ENCODE measurements at regions not wholly inside any gene's neighbourhood (a gene's known extent, or its start where the extent isn't known, plus 50 kb on each side); places are given as distances from the start of the nearest gene placed in this dataset.
"Not testable (repeated sequence)": the region's sequence is repeated elsewhere in the genome, so short reads cannot be mapped to it uniquely, and the experiment has no call there.

DNA sequence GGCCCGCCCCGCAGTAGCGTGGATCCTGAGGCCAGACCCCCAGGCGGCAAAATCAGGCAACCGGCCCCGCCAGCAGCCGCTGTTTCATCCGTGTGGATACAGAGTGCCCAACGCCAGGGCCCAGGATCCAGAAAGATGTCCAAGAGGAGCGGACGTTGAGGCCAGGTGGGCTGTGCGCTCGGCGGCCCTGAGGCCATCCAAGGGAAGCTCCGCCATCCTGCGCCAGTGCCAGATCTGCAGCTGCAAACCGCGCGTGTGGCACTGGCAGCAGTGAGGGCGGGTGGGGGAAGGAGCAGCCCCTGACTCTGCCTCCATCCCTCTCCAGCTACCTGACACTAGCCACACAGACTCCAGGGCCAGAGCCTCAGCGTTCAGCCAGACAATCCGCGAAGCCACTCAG is 668.2 kb downstream of the SPATA31A6 start:
- TF ChIP-seq POLR2A (IDR thresholded peaks at IDR 0.05), result not testable (repeated sequence)
- TF ChIP-seq, protein P1, sequence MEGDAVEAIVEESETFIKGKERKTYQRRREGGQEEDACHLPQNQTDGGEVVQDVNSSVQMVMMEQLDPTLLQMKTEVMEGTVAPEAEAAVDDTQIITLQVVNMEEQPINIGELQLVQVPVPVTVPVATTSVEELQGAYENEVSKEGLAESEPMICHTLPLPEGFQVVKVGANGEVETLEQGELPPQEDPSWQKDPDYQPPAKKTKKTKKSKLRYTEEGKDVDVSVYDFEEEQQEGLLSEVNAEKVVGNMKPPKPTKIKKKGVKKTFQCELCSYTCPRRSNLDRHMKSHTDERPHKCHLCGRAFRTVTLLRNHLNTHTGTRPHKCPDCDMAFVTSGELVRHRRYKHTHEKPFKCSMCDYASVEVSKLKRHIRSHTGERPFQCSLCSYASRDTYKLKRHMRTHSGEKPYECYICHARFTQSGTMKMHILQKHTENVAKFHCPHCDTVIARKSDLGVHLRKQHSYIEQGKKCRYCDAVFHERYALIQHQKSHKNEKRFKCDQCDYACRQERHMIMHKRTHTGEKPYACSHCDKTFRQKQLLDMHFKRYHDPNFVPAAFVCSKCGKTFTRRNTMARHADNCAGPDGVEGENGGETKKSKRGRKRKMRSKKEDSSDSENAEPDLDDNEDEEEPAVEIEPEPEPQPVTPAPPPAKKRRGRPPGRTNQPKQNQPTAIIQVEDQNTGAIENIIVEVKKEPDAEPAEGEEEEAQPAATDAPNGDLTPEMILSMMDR (IDR thresholded peaks at IDR 0.05), result not testable (repeated sequence)
